ENCODE measurements at regions not wholly inside any gene's neighbourhood (a gene's known extent, or its start where the extent isn't known, plus 50 kb on each side); places are given as distances from the start of the nearest gene placed in this dataset.
A peak's percentile ranks its signal among the peaks of the same experiment; 100 is the strongest.
"Not testable (repeated sequence)": the region's sequence is repeated elsewhere in the genome, so short reads cannot be mapped to it uniquely, and the experiment has no call there.

GRCh38 chr1:149200567-149200966, 97.2 kb upstream of the NBPF9 start:
- H4K8ac ChIP-seq (ENCODE audit: low read depth, low read length); H3K14ac ChIP-seq (ENCODE audit: low read length); H3K4ac ChIP-seq (ENCODE audit: low read depth, low read length); H2BK5ac ChIP-seq (ENCODE audit: low read depth, low read length, poor library complexity); H2AFZ ChIP-seq (ENCODE audit: insufficient read depth, low read length, poor library complexity); H3K4me2 ChIP-seq (ENCODE audit: low read length); H3K27ac ChIP-seq (ENCODE audit: low read depth, low read length); H2BK12ac ChIP-seq (ENCODE audit: low read length); H4K91ac ChIP-seq (ENCODE audit: low read depth, low read length); H3K9ac ChIP-seq (ENCODE audit: low read length); H2BK120ac ChIP-seq (ENCODE audit: insufficient read depth, low read length, poor library complexity); H3K23ac ChIP-seq (ENCODE audit: low read length); H3K36me3 ChIP-seq (ENCODE audit: control insufficient read depth in 1 of 2, insufficient read depth in 2 of 2, low read length in 2 of 2); H3K4me3 ChIP-seq (ENCODE audit: low read depth, low read length); H2AK5ac ChIP-seq (ENCODE audit: low read length); H3K18ac ChIP-seq (ENCODE audit: low read length); H3K27me3 ChIP-seq (ENCODE audit: insufficient read depth, low read length); H3K79me2 ChIP-seq (ENCODE audit: control insufficient read depth, insufficient read depth, low read length, poor library complexity); H3K9me3 ChIP-seq (ENCODE audit: insufficient read depth, low read depth, low read length); H3K4me1 ChIP-seq (ENCODE audit: control insufficient read depth in 1 of 2, insufficient read depth in 2 of 2, low read length in 2 of 2); H4K12ac ChIP-seq (ENCODE audit: low read depth, low read length); H3K79me1 ChIP-seq (ENCODE audit: low read length): not testable (repeated sequence)
- peak in 1 of 2 donors; percentile 9 for DNase-seq
- WGBS (ENCODE audit: extremely low coverage, insufficient coverage, insufficient read length): no CpG with 5 or more reads among the region's 1 CpG

GRCh38 chr1:149202283-149202682, 98.9 kb upstream of the NBPF9 start:
- not testable (repeated sequence) for H3K9ac ChIP-seq (ENCODE audit: low read length); H3K79me1 ChIP-seq (ENCODE audit: low read length); H3K27me3 ChIP-seq (ENCODE audit: insufficient read depth, low read length); H2BK5ac ChIP-seq (ENCODE audit: low read depth, low read length, poor library complexity); H2AK5ac ChIP-seq (ENCODE audit: low read length); H4K12ac ChIP-seq (ENCODE audit: low read depth, low read length); H3K18ac ChIP-seq (ENCODE audit: low read length); H2BK12ac ChIP-seq (ENCODE audit: low read length); H3K36me3 ChIP-seq (ENCODE audit: control insufficient read depth in 1 of 2, insufficient read depth in 2 of 2, low read length in 2 of 2); H3K79me2 ChIP-seq (ENCODE audit: control insufficient read depth, insufficient read depth, low read length, poor library complexity); H2AFZ ChIP-seq (ENCODE audit: insufficient read depth, low read length, poor library complexity); H3K4me2 ChIP-seq (ENCODE audit: low read length); DNase-seq; H3K9me3 ChIP-seq (ENCODE audit: insufficient read depth, low read depth, low read length); H4K91ac ChIP-seq (ENCODE audit: low read depth, low read length); H3K4ac ChIP-seq (ENCODE audit: low read depth, low read length); H3K14ac ChIP-seq (ENCODE audit: low read length); H3K23ac ChIP-seq (ENCODE audit: low read length); H2BK120ac ChIP-seq (ENCODE audit: insufficient read depth, low read length, poor library complexity); H4K8ac ChIP-seq (ENCODE audit: low read depth, low read length); H3K4me3 ChIP-seq (ENCODE audit: low read depth, low read length); H3K4me1 ChIP-seq (ENCODE audit: control insufficient read depth in 1 of 2, insufficient read depth in 2 of 2, low read length in 2 of 2); H3K27ac ChIP-seq (ENCODE audit: low read depth, low read length)
- no CpG with 5 or more reads among the region's 1 CpG for WGBS (ENCODE audit: extremely low coverage, insufficient coverage, insufficient read length)

DNA sequence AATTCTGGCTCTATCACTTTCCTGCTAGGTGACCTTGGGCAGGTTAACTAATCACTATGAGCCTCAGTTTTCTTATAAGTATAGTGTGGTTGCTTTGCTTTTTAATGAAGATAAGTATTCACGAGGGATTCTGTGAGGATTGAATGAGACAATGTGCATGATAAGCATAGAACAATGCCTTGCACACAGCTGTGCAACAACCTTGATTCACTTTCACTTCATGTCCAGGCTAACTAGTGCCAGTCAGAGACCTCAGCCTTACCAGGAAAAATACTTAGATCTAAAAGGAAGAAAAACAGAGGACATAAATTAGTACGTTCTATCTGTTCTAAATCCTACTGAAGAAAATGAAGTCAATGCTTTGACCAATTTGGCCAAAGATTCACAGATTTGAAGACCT, 101.0 kb upstream of the NBPF9 start:
- not testable (repeated sequence) for H2BK120ac ChIP-seq (ENCODE audit: insufficient read depth, low read length, poor library complexity); H3K79me2 ChIP-seq (ENCODE audit: control insufficient read depth, insufficient read depth, low read length, poor library complexity); H3K18ac ChIP-seq (ENCODE audit: low read length); DNase-seq; H4K91ac ChIP-seq (ENCODE audit: low read depth, low read length); H4K8ac ChIP-seq (ENCODE audit: low read depth, low read length); H3K9ac ChIP-seq (ENCODE audit: low read length); H3K36me3 ChIP-seq (ENCODE audit: control insufficient read depth in 1 of 2, insufficient read depth in 2 of 2, low read length in 2 of 2); H2AFZ ChIP-seq (ENCODE audit: insufficient read depth, low read length, poor library complexity); H3K4me3 ChIP-seq (ENCODE audit: low read depth, low read length); H3K27me3 ChIP-seq (ENCODE audit: insufficient read depth, low read length); H3K9me3 ChIP-seq (ENCODE audit: insufficient read depth, low read depth, low read length); H3K14ac ChIP-seq (ENCODE audit: low read length); H2BK12ac ChIP-seq (ENCODE audit: low read length); H3K4ac ChIP-seq (ENCODE audit: low read depth, low read length); H2BK5ac ChIP-seq (ENCODE audit: low read depth, low read length, poor library complexity); H2AK5ac ChIP-seq (ENCODE audit: low read length); H3K27ac ChIP-seq (ENCODE audit: low read depth, low read length); H3K79me1 ChIP-seq (ENCODE audit: low read length); H3K4me2 ChIP-seq (ENCODE audit: low read length); H3K4me1 ChIP-seq (ENCODE audit: control insufficient read depth in 1 of 2, insufficient read depth in 2 of 2, low read length in 2 of 2); H3K23ac ChIP-seq (ENCODE audit: low read length); H4K12ac ChIP-seq (ENCODE audit: low read depth, low read length)
- WGBS (ENCODE audit: extremely low coverage, insufficient coverage, insufficient read length): no CpG with 5 or more reads among the region's 2 CpGs

DNA sequence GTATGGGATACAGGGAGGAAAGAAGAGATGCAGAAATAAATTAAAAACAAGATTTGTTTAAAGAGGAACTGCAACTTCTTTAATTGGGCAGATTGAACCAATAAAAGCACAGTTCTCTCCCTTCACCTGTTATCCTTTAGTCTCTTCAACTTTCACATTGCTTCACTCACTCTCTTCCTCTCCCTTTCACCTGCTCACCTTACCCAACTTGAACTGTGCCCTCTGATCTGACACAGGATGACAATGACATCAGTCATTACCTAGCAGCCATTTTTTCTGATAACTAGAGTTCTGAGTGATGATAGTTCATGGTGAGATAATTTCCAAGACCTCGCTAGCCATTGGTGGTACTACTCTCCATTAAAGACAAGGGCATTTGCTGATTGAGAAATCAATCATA, 105.5 kb upstream of the NBPF9 start:
- not testable (repeated sequence) for DNase-seq; H4K8ac ChIP-seq (ENCODE audit: low read depth, low read length); H3K18ac ChIP-seq (ENCODE audit: low read length); H3K4ac ChIP-seq (ENCODE audit: low read depth, low read length); H3K27me3 ChIP-seq (ENCODE audit: insufficient read depth, low read length); H3K9me3 ChIP-seq (ENCODE audit: insufficient read depth, low read depth, low read length); H2BK12ac ChIP-seq (ENCODE audit: low read length); H3K4me1 ChIP-seq (ENCODE audit: control insufficient read depth in 1 of 2, insufficient read depth in 2 of 2, low read length in 2 of 2); H2BK120ac ChIP-seq (ENCODE audit: insufficient read depth, low read length, poor library complexity); H3K36me3 ChIP-seq (ENCODE audit: control insufficient read depth in 1 of 2, insufficient read depth in 2 of 2, low read length in 2 of 2); H3K27ac ChIP-seq (ENCODE audit: low read depth, low read length); H2AFZ ChIP-seq (ENCODE audit: insufficient read depth, low read length, poor library complexity); H3K79me1 ChIP-seq (ENCODE audit: low read length); H3K79me2 ChIP-seq (ENCODE audit: control insufficient read depth, insufficient read depth, low read length, poor library complexity); H3K23ac ChIP-seq (ENCODE audit: low read length); H4K12ac ChIP-seq (ENCODE audit: low read depth, low read length); H4K91ac ChIP-seq (ENCODE audit: low read depth, low read length); H3K4me2 ChIP-seq (ENCODE audit: low read length); H2BK5ac ChIP-seq (ENCODE audit: low read depth, low read length, poor library complexity); H3K9ac ChIP-seq (ENCODE audit: low read length); H2AK5ac ChIP-seq (ENCODE audit: low read length); H3K14ac ChIP-seq (ENCODE audit: low read length); H3K4me3 ChIP-seq (ENCODE audit: low read depth, low read length)
- whole genome bisulfite sequencing (ENCODE audit: extremely low coverage, insufficient coverage, insufficient read length): no CpG with 5 or more reads among the region's 1 CpG

All from trophoblast cell (in vitro differentiated cells and primary cell).